NT2/D1 (cell line): ENCODE measurements at regions not wholly inside any gene's neighbourhood (a gene's known extent, or its start where the extent isn't known, plus 50 kb on each side); places are given as distances from the start of the nearest gene placed in this dataset.

ENCODE experiments used
- SUZ12 ChIP-seq: IDR thresholded peaks from 2 replicates; pipeline ENCODE4 v1.6.1; 2011; ENCODE audit not compliant: insufficient read length, insufficient read depth; ENCODE audit errors: extremely low read depth
- YY1 ChIP-seq: IDR thresholded peaks from 2 replicates; pipeline ENCODE4 v1.6.1; 2011; ENCODE audit not compliant: insufficient read length, insufficient read depth

DNA sequence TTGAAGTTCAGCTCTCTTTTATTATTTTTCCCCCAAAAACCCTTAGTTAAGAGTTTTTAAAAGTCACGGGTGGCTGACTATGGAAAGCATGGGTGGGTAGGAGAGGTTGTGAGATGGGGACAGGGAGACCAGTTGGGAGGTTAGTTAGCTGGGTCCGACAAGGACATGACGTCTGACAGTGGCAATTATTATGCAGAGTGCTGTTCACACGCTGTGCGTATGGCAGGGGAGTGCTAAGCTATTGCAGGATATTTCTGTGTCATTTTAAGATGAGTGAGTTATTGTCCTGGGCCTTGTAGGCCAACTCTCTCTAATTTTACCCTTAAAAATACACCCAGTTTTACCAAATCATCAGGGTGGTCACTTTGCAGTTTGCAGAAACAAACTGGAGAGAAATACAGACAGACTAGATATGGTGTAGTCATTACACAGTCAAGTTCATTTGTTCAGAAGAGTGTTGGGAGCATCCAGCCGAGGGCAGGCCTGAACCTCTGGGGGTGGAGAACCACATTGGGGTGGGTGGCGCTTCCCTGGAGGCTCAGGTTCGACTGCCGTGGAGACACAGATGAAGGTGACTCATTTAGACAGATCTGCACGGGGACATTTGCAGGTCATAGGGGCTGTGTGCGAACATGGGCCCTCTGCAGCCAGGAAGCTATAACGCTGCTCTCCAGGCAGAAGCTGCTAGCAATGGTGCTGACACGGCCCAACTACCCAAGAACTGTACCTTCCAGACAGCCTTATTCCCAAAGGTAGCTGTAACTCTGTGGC is 307.6 kb downstream of the QKI start:
- no peak for TF ChIP-seq YY1
- no peak for TF ChIP-seq SUZ12
